Esophagus muscularis mucosa (tissue), 4 donors: ENCODE measurements at regions not wholly inside any gene's neighbourhood (a gene's known extent, or its start where the extent isn't known, plus 50 kb on each side); places are given as distances from the start of the nearest gene placed in this dataset.

Source experiments
- EP300 ChIP-seq: sonication (generic); formaldehyde crosslinking; IDR thresholded peaks from one replicate; pipeline ENCODE4 v1.6.1; 2017; ENCODE audit warnings: antibody characterized with exemption
- POLR2A ChIP-seq: fragments of 450-650 bp; IDR thresholded peaks from one replicate; pipeline ENCODE4 v1.6.1; 2017; ENCODE audit warnings: antibody characterized with exemption, moderate library complexity, mild to moderate bottlenecking, low read depth
- POLR2AphosphoS5 ChIP-seq, 2 donors: sonication (generic); formaldehyde crosslinking; IDR thresholded peaks; one replicate each; pipeline ENCODE4 v1.6.1; 2017; ENCODE audit warnings: antibody characterized with exemption in 2 of 2
- TF ChIP-seq, protein P1 (sequence below), 3 experiments: fragments of 200-600 bp in 2 of 3; fragments of 450-650 bp in 1 of 3; sonication (generic) in 2 of 3; IDR thresholded peaks; one replicate each; pipeline ENCODE4 v1.5.1; 2017 to 2019; ENCODE audit warnings: antibody characterized with exemption in 3 of 3, mild to moderate bottlenecking in 2 of 3, moderate library complexity in 1 of 3

DNA sequence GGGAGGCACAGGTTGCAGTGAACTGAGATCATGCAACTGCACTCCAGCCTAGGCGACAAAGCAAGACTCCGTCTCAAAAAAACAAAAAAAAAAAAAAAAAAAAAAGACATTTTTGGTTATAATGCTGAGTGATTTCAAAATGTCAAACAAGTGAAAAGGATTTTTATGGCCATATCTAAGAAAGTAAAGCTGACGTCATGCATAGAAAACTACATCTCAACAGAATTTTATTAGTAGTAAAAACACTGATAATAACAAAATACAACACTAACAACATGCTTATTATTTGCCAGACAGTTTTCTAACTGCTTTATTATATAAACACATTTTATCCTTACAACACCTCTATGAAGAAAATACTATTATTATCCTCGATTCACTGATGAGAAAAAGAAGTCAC, 833.0 kb upstream of the WWC1 start:
- TF ChIP-seq POLR2A (no peak), EP300 (no peak), POLR2AphosphoS5 (IDR thresholded peaks at IDR 0.05) (no peak)
- TF ChIP-seq, protein P1, sequence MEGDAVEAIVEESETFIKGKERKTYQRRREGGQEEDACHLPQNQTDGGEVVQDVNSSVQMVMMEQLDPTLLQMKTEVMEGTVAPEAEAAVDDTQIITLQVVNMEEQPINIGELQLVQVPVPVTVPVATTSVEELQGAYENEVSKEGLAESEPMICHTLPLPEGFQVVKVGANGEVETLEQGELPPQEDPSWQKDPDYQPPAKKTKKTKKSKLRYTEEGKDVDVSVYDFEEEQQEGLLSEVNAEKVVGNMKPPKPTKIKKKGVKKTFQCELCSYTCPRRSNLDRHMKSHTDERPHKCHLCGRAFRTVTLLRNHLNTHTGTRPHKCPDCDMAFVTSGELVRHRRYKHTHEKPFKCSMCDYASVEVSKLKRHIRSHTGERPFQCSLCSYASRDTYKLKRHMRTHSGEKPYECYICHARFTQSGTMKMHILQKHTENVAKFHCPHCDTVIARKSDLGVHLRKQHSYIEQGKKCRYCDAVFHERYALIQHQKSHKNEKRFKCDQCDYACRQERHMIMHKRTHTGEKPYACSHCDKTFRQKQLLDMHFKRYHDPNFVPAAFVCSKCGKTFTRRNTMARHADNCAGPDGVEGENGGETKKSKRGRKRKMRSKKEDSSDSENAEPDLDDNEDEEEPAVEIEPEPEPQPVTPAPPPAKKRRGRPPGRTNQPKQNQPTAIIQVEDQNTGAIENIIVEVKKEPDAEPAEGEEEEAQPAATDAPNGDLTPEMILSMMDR (IDR thresholded peaks at IDR 0.05) = no peak
